Retinal pigment epithelial cell (primary cell): ENCODE measurements at regions not wholly inside any gene's neighbourhood (a gene's known extent, or its start where the extent isn't known, plus 50 kb on each side); places are given as distances from the start of the nearest gene placed in this dataset.

ENCODE experiments used
- DNase-seq: peaks from one replicate; pipeline ENCODE4 v3.0.0-alpha.2; 2010; ENCODE audit warnings: low read depth
- H3K4me3 ChIP-seq: 2 replicates; pipeline ENCODE4 v1.5.1; 2011; ENCODE audit warnings: mild to moderate bottlenecking, low read length, control low read depth, moderate library complexity
- TF ChIP-seq, protein P1 (sequence below): conservative IDR thresholded peaks from 2 replicates; pipeline ENCODE4 v1.5.1; 2011; ENCODE audit warnings: low read depth, low read length, control low read depth, inconsistent platforms

DNA sequence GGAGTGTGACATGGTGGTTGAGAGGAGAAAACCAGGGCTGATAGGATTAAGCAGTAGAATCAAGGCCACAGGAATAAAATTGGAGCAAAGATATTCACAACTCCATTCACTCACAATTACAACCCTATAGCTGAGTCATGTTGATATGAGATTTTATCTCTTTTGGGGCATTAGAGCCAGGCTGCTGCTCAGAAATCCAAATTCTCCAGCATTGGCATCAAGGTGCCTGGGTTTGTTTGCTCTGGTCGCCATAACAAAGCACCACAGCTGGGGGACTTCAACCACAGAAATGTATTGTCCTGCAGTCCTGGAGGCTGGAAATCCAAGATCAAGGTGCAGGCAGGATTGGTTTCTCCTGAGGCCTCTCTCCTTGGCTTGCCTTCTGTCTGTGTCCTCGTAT is 52.5 kb upstream of the GRB10 start:
- no peak for DNase-seq
- TF ChIP-seq, protein P1, sequence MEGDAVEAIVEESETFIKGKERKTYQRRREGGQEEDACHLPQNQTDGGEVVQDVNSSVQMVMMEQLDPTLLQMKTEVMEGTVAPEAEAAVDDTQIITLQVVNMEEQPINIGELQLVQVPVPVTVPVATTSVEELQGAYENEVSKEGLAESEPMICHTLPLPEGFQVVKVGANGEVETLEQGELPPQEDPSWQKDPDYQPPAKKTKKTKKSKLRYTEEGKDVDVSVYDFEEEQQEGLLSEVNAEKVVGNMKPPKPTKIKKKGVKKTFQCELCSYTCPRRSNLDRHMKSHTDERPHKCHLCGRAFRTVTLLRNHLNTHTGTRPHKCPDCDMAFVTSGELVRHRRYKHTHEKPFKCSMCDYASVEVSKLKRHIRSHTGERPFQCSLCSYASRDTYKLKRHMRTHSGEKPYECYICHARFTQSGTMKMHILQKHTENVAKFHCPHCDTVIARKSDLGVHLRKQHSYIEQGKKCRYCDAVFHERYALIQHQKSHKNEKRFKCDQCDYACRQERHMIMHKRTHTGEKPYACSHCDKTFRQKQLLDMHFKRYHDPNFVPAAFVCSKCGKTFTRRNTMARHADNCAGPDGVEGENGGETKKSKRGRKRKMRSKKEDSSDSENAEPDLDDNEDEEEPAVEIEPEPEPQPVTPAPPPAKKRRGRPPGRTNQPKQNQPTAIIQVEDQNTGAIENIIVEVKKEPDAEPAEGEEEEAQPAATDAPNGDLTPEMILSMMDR, result no peak
- H3K4me3 ChIP-seq, result no peak overlapping the region

DNA sequence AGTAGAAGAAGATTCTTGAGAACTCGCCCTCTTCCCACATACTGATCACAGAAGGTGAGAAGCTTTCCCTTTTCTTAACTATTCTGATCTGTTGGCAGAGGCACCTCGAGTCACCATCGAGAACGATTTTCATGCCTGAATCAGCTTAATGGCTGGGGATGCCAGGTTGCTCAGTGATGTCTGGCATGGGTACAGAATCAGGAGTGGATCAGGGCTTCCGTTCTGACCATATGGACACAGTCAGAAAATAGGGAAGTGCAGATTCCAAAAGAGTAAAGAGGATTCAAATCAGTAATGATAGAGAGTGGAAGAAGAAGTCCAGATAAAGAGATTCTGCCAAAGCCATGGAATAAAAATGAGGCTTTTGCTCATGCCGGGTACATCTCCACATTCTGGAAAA is 52.0 kb upstream of the GRB10 start:
- no peak overlapping the region for H3K4me3 ChIP-seq
- DNase-seq, result no peak
- TF ChIP-seq, protein P1, result no peak

DNA sequence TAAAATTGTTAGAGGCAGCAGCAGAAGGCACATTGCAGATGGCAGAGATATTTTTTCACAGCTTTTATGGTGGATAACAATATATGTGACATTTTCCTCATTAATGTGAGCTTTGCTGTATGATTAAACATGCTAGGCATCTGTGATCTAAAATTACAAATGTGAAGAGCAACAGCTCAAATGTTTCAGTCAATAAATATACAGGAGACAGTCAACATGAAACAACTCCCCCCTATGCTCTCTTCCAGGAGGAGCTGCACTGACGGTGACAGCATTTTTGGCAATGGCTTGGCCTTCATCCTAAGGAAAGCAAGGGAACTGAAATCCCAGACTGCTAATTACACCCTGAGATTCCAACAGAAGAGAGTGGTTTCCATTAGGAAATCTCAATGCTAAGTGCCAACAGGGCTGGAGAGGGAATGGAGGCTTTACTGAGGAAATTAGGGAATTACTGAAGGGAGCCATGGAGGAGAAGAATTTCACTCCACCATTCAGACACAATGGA is 51.4 kb upstream of the GRB10 start:
- TF ChIP-seq, protein P1, result no peak
- no peak for DNase-seq
- H3K4me3 ChIP-seq, result no peak overlapping the region

DNA sequence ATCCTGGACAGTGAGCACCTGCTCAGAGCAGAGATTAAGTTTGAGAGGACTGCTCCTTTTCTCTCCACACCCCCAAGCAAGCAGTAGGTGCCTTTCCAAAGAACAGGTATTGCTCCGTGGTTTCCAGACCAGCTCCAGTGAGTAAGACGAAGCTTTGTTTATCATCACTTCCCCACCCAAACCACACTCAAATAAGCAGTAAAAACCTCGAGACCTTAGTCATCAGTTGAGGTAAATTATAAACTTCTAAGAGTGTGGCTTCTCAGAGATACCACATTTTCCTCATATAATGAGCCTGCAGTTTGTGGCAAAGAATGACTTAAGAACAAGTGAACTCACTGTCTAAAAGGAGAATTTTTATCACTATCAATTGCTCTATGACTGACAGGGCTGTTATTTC is 50.0 kb upstream of the GRB10 start:
- no peak overlapping the region for H3K4me3 ChIP-seq
- no peak for DNase-seq
- TF ChIP-seq, protein P1, result no peak
